ENCODE measurements at regions not wholly inside any gene's neighbourhood (a gene's known extent, or its start where the extent isn't known, plus 50 kb on each side); places are given as distances from the start of the nearest gene placed in this dataset.

DNA sequence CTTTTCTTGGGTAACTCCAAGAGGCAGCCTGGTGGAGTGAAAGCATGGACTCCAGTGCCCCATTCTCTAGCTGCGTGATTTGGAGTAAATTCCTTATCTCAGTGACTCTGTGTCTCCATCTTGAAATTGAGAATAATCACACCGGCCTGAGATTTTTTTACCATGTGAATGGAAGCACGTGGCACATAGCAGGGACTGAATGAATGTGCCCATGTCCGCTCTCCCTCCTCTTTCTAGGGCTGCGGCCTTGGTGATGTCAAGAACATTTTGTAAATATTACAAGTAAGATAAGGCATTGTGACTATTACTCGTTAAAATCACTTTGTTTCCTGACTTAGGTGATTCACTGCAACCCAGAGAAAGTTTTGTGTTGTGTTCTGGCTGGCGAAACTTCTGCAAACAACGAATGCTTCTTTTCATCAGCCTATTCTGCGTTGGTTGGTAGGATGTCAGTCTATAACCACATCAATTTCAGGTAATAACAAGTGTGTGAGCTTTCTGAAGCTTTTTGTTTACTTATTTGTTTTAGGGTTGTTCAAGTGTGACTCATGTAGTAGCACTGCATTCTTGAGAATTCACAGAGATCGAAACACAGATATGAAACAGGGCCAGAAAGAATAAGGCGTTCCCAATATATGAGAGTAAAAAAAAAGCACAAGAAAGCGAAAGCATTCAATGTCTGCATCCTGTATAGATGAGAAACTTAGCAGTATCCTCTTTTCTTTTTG, 135.7 kb upstream of the SLC45A1 start:
- Histone ChIP-seq H3K36me3 (replicated peaks) (no peaks in the 10 kb centered on the region), H3K4me3 (ENCODE audit: low read depth, low read length) (no peak overlapping the region), H3K27me3 (replicated peaks) (no peaks in the 10 kb centered on the region), H3K27ac (peak overlapping the region; percentile 94)
- DNase-seq: peak; percentile 97
- in situ Hi-C loops (cut with HindIII; ENCODE audit: low pct_ligation_motif_present, low sequenced_read_pairs): no loop called here
- TF ChIP-seq, protein P1, sequence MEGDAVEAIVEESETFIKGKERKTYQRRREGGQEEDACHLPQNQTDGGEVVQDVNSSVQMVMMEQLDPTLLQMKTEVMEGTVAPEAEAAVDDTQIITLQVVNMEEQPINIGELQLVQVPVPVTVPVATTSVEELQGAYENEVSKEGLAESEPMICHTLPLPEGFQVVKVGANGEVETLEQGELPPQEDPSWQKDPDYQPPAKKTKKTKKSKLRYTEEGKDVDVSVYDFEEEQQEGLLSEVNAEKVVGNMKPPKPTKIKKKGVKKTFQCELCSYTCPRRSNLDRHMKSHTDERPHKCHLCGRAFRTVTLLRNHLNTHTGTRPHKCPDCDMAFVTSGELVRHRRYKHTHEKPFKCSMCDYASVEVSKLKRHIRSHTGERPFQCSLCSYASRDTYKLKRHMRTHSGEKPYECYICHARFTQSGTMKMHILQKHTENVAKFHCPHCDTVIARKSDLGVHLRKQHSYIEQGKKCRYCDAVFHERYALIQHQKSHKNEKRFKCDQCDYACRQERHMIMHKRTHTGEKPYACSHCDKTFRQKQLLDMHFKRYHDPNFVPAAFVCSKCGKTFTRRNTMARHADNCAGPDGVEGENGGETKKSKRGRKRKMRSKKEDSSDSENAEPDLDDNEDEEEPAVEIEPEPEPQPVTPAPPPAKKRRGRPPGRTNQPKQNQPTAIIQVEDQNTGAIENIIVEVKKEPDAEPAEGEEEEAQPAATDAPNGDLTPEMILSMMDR (IDR thresholded peaks at IDR 0.05; ENCODE audit: low read depth, low read length, missing control alignments): no peak

DNA sequence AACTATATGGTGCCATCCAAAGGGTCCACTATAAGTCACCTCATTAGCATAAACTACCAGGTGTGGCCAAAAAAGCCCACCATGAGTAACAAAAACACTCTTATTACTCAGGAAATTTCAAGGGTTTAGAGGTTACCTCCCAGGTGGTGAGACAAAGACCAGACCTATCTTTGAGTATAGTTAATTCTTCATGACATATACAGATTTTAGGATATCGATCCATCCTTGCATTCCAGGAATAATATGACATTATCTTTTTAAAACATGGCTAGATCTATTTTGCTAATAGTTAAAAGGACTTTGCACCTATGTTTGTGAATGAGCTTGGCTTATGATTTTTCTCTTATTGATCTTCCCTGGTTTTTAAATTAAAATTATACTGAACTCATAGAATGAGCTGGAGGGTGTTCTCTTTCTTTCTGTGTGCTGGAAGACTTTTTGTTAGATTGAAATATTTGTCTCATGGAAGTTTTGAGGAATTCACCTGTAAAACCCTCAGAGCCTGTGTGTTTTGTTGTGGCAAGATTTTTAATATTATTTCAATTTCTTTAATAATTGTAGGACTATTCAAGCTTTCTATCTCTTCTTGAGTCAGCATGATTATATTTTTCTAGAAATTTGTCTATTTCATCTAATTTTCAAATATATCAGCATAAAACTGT, 138.7 kb upstream of the SLC45A1 start:
- TF ChIP-seq, protein P1 (IDR thresholded peaks at IDR 0.05; ENCODE audit: low read depth, low read length, missing control alignments): no peak
- no peak overlapping the region for H3K4me3 ChIP-seq (ENCODE audit: low read depth, low read length)
- H3K27ac ChIP-seq: no peak overlapping the region
- DNase-seq: no peak
- in situ Hi-C loops (cut with HindIII; ENCODE audit: low pct_ligation_motif_present, low sequenced_read_pairs): no loop called here
- H3K36me3 ChIP-seq (replicated peaks): no peaks in the 10 kb centered on the region
- H3K27me3 ChIP-seq (replicated peaks): no peaks in the 10 kb centered on the region

DNA sequence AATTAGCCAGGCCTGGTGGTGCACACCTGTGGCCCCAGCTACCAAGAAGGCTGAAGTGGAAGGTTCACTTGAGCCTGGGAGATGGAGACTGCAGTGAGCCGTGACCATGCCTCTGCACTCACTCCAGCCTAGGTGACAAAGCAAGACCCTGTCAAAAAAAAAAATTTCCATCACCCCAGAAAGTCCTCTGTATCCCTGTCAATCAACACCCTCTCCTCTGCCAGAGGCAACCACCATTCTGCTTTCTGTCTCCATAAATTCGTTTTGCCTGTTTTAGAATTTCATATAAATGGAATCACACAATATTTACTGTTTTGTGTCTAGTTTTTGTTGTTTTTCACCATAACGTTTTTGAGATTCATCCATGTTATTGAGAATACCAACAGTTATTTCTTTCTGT, 141.6 kb upstream of the SLC45A1 start:
- no peak for DNase-seq
- in situ Hi-C loops (cut with HindIII; ENCODE audit: low pct_ligation_motif_present, low sequenced_read_pairs): no loop called here

DNA sequence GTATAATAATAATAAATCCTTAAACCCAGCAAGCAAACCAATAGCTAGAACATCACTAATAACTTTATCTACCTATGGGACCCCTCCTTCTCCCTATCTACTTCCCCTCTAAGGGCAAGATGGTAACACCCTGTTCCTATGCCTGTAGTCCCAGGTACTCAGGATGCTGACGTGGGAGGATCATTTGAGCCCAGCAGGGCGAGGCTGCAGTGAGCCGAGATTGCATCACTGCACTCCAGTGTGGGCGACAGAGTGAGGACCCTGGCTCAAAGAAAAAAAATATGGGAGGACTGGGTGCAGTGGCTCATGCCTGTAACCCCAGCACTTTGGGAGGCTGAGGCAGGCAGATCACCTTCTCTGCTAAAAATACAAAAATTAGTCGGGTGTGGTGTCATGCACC, 143.1 kb upstream of the SLC45A1 start:
- in situ Hi-C loops (cut with HindIII; ENCODE audit: low pct_ligation_motif_present, low sequenced_read_pairs): no loop called here
- TF ChIP-seq, protein P1 (IDR thresholded peaks at IDR 0.05; ENCODE audit: low read depth, low read length, missing control alignments): no peak
- DNase-seq: no peak
- no peaks in the 10 kb centered on the region for H3K27me3 ChIP-seq (replicated peaks)
- H3K36me3 ChIP-seq (replicated peaks): no peaks in the 10 kb centered on the region
- no peak overlapping the region for H3K27ac ChIP-seq
- no peak overlapping the region for H3K4me3 ChIP-seq (ENCODE audit: low read depth, low read length)

More for the DNA sequence above, 141.6 kb upstream of the SLC45A1 start:
- TF ChIP-seq, protein P1 (IDR thresholded peaks at IDR 0.05; ENCODE audit: low read depth, low read length, missing control alignments): no peak
- H3K27me3 ChIP-seq (replicated peaks): no peaks in the 10 kb centered on the region
- no peak overlapping the region for H3K4me3 ChIP-seq (ENCODE audit: low read depth, low read length)
- H3K36me3 ChIP-seq (replicated peaks): no peaks in the 10 kb centered on the region
- no peak overlapping the region for H3K27ac ChIP-seq

DNA sequence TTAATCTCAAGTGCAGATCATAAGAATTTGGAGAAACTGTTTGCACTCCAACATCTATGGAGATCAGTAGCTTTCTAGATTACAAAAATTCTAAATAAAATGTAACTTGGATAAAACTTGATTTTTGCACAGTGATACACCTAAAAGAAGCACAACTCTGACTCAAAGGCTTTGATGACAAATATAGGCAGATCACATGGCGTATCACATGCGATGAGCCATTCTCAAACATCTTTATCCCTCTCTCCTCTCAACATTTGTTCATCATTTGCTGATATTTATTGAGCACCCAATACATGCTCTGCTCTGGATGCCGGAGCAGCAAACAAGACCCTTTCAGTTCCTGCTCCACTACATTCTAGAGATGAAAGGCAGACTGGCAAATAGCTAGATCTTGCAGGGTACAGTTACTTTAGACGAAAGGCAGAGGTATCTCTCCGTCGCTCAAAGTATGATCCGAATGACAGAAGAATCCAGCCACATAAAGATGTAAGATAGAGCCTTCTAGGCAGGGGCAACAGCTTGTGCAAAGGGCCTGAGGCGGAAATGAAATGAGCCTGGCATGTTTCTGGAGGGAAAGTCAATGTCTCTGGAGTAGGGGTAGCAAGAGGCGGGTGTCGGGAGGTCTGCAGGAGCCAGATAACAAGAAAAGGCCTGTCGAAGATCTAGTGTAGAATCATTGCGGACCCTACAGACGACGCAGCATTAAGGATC, 145.8 kb upstream of the ERRFI1 start:
- H3K27me3 ChIP-seq (replicated peaks): no peaks in the 10 kb centered on the region
- no peak for DNase-seq
- in situ Hi-C loops (cut with HindIII; ENCODE audit: low pct_ligation_motif_present, low sequenced_read_pairs): no loop called here

More for the DNA sequence above, 145.8 kb upstream of the ERRFI1 start:
- H3K27ac ChIP-seq: no peak overlapping the region
- H3K4me3 ChIP-seq (ENCODE audit: low read depth, low read length): no peak overlapping the region
- TF ChIP-seq, protein P1 (IDR thresholded peaks at IDR 0.05; ENCODE audit: low read depth, low read length, missing control alignments): no peak
- no peaks in the 10 kb centered on the region for H3K36me3 ChIP-seq (replicated peaks)
